NCI-H2081 (cell line): ENCODE measurements at regions not wholly inside any gene's neighbourhood (a gene's known extent, or its start where the extent isn't known, plus 50 kb on each side); places are given as distances from the start of the nearest gene placed in this dataset.
"Not testable (repeated sequence)": the region's sequence is repeated elsewhere in the genome, so short reads cannot be mapped to it uniquely, and the experiment has no call there.

Experiments used
- DNase-seq, 2 experiments: peaks; one replicate each; lab custom pipeline; 2025; lab: John Stamatoyannopoulos, UW

DNA sequence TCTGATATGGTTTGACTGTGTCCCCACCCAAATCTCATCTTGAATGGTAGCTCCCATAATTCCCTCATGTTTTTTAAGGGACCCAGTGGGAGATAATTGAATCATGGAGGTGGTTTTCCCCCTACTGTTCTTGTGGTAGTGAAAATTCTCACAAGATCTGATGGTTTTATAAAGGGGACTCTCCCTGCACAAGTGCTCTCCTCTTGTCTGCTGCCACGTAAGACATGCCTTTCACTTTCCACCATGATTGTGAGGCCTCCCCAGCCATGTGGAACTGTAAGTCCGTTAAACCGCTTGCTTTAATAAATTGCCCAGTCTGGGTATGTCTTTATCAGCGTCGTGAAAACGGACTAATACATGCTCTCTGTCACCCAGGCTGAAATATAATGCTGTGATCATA lies 200.9 kb upstream of the SLIT2 start:
- DNase-seq = no peak

DNA sequence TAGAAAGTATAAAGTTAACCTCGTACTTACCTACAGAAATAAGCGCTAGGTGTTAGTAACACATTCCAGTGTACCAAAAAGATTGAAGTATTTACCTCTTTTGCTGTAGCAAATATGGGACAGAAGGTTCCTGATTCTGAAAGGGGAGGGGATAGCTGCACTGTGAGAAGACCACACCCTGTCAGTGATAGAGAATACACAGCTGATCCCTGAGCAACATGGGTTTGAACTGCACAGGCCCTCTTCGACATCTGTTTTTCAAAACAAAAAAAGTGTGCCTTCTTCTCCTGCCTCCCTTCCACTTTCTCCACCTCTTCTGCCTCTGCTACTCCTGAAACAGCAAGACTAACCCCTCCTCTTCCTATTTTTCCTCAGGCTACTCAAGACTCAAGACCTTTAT lies 201.8 kb upstream of the SLIT2 start:
- no peak for DNase-seq

DNA sequence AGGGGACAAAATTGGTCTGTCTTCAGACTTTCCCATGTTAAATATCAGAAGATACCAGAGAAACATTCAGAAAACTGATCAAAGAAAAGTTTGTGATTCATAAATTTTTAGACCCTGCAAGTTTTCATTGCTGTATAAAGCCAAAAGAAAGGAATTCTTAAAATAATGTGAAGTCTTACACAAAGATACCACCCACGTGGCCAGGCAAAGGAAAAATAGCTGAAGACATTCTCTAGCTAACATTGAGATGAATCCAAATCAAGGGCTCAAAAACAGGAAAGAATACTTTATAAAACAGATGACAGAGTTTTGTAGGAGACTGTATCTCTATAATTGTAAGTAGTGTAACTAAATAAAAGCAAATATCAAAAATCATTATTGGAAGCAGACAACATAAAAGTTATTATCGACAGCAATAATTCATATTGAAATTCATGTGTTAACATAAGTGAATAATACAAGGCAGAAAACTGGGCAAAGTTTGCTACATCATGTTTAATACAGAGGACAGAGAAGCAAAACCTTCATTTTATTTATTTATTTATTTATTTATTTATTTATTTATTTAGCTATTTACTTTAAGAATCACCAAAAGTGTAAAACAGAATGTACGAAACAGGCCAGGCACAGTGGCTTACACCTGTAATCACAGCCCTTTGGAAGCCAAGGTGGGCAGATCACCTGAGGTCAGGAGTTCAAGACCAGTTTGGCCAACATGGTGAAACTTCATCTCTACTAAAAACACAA lies 204.6 kb upstream of the SLIT2 start:
- DNase-seq = no peak

DNA sequence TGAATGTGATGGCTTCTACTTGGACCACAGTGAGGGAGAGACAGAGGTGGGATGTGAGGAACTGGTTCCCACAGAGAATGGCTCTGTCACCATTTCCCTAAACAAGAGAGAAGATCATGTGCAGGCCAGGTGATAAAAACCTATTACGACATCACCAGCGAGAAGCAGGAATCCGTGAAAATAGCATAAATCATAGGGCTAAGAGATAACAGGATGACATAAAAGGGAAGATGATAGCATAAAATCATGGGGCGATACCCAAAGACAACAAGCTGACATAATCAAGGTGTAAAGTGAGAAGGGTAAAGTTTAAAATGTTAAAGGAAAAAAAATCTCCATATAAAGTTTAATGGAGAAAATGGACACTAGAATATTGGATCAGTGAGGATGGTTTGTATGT lies 205.5 kb upstream of the SLIT2 start:
- no peak for DNase-seq

DNA sequence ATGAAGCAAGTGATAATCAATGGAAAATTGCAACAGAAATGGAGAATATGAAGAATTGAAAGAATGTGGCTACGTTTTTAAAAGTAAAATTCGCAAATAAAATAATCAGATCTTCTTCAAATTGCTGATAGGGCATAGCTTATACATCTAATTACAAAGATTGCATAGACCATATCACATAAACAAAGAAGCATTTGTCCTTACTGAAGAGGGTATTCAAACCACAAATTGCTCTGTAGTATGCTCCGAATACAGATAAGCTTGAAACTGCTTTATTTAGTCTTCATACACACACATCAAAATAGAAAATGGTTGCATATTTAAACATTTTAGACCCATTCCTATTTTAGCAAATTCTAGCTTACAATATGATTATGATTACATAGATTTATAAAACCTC lies 206.7 kb upstream of the SLIT2 start:
- no peak for DNase-seq

DNA sequence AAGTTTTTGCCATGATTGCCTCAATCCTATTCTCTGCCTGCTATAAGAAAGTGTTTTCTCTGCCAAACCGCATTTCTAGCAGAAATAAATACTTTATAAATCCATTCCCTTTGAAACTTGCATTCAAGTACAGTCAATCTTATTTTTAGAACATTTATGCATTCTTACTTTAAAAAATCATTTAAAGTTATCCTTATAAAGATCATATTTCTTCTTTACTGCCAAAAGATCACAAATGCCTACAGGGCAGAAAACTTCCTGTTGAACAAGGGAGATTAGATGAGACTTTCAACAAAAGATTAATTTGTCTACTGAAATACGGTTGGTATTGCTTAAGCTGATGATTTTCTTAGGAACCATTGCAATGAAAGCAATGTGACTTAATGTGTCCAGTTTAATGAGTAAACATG lies 207.2 kb upstream of the SLIT2 start:
- no peak for DNase-seq

DNA sequence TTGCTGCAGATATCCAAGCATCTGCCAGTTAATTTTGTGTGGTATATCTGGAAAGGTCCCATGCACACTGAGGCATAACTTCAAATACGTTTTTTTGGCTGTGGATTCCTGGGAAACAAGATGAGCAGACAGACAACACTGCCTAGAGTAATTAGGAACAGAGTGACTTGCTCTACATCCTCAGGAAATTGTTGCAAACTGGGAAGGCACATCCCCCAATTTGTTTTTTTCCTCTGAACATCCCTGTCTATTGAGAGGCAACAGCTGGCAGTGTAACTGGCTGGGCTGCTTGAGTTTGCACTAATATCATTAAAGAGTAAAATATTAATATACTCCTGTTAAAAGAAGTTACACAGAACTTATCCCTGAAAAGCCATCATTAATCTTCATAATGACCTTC lies 207.7 kb upstream of the SLIT2 start:
- no peak for DNase-seq

DNA sequence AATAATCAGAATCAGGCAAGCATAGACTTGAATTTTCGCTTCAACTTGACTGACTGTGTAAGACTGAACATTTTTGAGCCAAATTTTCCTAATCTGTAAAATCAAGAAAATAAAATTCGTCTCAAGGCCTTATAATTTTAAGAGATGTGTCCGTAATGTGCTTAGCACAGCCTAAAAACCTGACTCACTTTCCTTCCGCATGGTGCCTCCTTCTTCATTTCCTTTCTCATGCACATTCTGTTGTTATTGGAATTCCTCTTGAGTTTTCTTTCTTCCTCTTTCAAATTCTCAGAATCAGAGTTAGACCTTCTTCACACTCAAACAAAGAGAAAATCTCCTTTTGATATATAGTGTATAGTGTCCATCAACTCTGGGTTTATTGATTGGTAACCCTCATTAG lies 208.9 kb upstream of the SLIT2 start:
- no peak for DNase-seq

DNA sequence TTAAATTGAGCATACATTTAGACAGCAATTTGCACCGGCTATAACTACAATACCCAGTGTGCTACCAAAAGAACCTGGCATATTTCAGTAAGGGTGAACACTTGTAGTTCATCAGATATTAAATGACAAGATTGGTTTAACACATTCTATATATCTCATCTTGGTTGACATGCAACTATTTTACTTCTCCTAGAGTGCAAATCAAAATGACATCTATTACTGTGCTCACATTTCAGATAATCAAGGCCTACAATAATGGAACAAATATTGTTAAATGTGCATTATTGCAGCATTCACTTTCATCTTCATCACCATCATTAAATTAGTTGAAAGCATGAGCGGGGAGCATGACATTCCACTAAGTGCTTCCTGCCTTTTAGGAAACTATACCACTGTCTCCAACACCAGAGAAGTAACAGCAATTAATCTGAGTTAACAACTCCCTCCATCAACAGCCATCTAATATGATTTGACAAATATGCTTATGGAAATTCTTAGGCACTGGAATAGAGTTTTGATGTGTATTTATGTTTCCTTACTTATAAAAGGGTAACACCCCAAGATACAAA lies 209.8 kb upstream of the SLIT2 start:
- no peak for DNase-seq

DNA sequence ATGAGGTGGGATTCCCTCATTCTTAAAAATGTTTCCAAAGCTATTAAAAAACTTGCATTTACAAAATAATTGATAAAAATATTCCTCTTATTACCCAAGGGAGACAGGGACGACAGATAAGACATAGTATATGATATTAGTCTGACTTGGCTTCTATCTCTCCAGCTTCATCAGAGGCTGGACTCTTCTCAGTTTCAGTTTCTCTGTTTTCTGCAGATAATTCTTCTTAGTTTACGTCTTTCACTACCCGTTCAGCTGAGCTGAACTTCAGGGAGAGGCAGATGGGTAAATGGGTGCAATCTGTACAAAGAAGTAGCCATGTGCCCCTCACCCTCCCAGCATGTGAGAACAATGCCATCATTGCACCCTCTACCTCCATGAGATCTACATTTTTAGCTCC lies 214.0 kb upstream of the SLIT2 start:
- no peak for DNase-seq

DNA sequence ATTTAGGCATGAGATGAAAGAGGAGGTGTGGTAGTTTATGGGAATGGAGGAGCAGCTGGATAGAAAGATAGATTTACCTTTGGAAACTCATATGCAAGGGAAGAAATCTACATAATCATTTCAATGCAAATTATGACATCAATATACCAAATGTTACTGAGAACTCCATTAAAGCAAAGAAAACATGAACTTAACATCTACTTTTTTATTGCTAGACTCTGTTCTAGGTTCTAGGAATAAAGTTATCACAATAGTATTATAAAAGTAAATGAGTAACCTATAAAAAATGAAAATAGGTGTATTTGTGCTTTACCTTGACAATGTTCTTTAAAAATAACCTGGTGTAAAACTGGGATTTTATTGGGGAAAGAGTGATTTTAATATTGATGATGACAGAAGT lies 221.6 kb upstream of the SLIT2 start:
- no peak for DNase-seq

DNA sequence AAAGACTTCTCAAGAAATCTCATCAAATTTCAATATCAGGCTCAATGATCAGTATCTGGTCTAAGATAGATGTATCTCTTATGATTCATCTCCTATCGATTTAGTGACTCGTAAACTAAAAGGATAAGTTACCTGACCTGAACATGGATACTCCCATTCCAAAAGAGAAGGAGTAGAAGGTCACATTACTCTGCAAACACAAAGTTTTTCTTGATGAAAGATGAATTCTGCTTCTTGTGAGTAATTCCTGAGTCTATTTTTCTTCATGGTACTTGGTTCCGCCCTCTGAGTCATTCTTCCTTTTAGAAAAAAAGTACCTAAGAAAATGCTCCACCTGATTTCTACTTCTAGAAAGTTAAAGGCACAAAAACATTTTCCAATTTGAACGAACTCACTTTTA lies 223.1 kb upstream of the SLIT2 start:
- no peak for DNase-seq

DNA sequence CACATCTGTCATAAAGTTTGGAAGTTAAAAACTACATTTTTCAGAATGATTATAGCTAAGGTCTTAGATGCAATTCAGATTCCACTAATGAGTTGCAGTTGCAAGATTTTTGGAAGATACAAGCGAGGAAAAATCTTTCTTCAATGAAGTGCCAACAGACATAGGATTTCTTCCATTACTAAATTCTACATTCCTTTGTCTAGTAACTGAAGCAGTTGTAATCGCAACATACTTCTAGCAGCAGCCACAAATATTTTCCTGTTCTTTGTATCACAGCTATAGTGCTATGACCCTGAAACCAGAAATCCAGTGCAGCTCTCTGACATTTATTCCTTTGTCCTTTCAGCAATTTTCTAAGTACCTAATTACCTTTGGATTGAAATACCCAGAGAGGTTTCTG lies 225.2 kb upstream of the SLIT2 start:
- no peak for DNase-seq

DNA sequence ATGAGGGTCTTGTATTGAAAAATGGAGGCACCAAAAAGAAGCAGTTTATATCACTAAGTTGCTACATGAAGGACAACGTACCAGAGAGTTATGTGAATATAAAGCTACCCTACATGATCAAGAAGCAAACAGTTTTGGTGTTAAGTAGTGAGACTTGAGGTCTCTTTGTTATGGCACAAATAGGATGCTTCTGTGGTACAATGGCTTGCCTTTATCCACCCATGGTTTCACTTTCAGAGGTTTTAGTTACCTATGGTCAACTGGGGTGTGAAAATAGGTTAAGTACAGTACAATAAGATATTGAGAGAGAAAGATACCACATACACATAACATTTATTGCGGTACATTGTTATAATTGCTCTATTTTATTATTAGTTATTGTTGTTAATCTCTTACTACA lies 229.2 kb upstream of the SLIT2 start:
- no peak for DNase-seq

DNA sequence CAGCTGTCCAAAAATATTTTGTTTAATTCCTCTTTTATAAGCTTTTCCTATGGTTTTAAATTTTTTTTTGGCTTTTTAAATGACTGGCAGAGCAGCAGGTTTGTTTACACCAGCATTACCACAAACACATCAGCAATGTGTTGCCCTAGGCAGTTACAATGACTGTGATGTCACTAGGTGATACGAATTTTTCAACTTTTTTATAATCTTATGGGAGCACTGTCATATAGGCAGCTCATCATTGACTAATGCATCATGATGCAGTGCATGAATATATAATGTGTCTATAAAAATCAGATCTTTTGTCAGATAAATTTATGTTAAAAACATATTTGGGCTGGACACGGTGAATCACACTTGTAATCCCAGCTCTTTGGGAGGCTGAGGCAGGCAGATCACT lies 231.6 kb upstream of the SLIT2 start:
- no peak for DNase-seq

DNA sequence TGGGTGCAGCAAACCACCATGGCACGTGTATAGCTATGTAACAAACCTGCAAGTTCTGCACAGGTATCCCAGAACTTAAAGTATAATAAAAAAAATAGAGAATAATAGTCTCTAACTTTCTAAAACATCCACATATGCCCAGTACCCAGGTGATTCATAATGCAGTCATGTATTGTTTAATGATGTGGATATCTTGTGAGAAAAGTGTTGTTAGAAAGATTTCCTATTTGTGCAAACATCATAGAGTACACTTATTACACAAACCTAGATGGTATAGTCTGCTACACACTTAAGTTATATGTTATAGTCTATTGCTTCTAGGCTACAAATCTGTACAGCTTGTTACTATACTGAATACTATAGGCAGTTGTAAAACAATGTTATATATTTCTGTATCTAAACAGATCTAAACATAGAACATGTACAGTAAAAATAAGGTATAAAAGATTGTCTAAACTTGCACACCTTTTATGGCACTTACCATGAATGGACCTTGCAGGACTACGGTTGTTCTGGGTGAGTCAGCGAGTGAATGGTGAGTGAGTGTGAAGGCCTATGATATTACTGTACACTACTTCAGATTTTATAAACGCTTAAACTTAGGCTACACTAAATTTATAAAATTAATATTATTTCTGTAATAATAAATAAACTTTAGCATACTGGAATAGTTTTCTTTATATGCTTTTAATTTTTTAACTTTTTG lies 232.2 kb upstream of the SLIT2 start:
- no peak for DNase-seq

DNA sequence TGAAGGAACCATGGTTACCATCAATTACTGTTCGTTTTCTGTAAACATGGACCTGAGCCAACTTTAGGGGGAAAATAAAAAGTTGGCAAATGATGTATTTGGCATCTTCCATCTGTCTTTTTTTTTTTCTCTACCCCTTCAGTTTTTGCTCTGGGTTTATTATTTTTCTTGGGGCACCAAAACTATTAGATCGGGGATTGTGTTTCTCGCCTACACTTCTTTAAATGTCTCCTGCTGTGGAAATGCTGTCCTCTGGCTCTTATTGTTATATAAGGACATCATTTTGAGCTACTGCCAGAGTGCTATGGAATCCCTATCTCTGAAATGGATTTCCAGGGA lies 234.0 kb upstream of the SLIT2 start:
- peak; percentile 12 to 47 for DNase-seq

DNA sequence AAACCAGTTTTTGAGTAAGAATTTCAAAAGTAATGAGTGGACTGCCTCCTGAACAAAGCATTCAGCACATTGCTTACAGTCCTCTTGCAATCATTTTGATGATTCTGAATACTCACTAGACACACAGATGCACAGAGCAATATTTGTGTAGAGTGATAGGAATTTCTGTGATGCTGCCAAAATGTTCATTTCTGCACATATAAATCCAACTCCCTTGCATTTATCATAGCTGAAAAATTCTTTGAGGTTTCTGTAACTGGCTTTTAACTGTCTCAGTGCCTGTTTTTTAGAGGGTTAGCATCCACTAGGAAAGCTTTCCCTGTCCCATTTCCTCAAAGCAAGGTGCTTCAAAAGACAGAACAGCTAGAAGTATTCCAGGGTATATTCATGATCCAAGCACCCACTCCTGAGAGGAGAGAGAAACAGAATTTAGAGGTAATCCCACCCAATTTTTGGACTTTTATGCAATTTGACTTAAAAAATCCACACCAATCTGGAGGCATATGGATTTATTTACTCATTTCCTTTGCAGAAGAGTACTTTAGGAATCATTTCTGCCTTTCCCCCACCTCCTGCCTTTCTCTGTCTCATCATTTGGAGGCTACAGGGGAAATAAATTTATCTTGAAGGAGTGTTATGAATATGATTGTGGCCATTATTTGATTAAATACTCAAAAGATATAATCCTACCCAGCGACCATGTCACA lies 234.5 kb upstream of the SLIT2 start:
- no peak for DNase-seq

DNA sequence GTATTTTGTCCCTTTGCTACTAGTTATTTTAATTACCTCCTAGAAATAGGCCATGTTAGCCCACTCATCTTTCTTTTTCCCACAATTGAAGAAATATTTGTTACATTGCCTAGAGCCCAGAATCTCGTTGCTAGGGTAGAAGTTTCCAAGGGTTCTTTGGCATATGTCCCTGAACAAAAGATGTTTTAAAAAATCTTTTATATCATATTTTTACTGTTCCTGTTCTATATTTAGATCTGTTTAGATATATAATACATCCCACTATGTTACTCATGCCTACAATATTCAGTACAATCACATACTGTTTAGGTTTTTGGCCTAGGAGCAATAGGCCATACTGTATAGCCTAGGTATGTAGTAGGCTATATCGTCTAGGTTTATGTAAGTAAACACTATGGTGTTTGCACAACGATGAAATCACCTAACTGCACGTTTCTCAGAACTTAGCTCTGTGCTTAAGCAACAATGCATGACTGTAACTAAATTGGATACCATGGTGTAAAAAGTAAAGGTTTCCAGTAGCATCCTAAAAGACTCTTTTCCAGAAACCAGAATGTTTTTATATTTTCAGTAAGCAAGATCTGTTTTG lies 236.0 kb upstream of the SLIT2 start:
- no peak for DNase-seq

DNA sequence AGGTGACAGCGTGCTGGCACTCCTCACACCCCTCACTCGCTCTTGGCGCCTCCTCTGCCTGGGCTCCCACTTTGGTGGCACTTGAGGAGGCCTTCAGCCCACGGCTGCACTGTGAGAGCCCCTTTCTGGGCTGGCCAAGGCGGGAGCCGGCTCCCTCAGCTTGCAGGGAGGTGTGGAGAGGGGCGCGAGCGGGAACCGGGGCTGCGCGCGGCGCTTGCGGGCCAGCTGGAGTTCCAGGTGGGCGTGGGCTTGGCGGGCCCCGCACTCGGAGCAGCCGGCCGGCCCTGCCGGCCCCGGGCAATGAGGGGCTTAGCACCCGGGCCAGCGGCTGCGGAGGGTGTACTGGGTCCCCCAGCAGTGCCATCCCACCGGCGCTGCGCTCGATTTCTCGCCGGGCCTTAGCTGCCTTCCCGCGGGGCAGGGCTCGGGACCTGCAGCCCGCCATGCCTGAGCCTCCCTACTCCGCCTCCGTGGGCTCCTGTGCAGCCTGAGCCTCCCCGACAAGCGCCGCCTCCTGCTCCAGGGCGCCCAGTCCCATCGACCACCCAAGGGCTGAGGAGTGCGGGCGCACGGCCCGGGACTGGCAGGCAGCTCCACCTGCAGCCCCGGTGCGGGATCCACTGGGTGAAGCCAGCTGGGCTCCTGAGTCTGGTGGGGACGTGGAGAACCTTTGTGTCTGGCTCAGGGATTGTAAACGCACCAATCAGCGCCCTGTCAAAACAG lies 247.7 kb upstream of the SLIT2 start:
- DNase-seq = not testable (repeated sequence)

DNA sequence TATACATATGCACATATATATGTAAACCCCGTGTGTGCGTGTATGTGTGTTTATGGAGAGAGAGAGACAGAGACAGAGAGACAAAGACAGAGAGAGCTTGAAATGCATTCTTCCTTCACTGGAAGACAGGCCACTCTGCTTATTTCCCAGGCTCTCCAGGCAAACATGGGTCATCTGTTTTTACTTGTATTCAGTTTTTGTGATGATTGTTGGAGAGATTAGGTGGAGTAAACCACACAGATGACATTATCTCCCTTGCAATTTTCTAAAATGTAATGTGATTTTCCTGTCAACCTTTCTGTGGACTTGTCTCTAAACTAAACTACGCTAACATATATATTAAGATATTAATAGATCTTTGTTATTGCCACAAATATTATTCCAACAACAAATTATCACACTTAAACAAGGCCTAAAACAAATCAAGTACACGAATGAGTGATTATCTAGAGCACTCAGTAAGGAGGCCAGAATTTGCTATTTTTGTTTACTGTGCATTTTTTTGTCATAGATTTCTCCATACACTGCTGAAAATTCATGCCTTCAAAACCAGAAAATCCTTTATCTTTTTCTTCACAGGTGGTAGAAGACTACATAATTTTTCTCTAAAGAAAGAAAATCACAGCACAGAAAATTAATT lies 251.8 kb upstream of the SLIT2 start:
- DNase-seq = no peak

DNA sequence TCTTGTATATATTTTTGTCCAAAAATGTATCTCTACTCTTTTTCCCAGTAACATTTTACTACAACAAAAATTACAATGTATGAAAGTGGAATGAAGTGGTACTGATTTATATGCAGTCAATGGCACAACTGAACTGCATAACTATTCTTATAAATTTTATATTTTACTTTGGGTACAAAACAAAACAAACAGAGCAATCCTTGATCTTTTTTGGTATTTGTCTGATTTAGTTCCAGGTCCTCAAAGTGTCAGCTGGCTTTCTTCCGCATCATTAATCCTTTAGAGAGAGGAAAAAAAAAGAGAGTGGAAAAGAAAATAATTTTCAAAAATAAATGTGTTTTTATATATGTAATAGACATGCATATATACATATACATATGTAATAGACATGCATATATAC lies 252.4 kb upstream of the SLIT2 start:
- no peak for DNase-seq
